Fibroblast of villous mesenchyme (primary cell): ENCODE measurements at regions not wholly inside any gene's neighbourhood (a gene's known extent, or its start where the extent isn't known, plus 50 kb on each side); places are given as distances from the start of the nearest gene placed in this dataset.

Experiments used
- DNase-seq: peaks from one replicate; pipeline ENCODE4 v3.0.0-alpha.2; 2010; ENCODE audit warnings: low read depth
- H3K4me3 ChIP-seq: 2 replicates; pipeline ENCODE4 v1.5.1; 2011; ENCODE audit warnings: low read depth, mild to moderate bottlenecking, low read length
- TF ChIP-seq, protein P1 (sequence below): IDR thresholded peaks from 2 replicates; pipeline ENCODE4 v1.5.1; 2012; ENCODE audit warnings: low read depth, mild to moderate bottlenecking, low read length; ENCODE audit not compliant: insufficient read depth

DNA sequence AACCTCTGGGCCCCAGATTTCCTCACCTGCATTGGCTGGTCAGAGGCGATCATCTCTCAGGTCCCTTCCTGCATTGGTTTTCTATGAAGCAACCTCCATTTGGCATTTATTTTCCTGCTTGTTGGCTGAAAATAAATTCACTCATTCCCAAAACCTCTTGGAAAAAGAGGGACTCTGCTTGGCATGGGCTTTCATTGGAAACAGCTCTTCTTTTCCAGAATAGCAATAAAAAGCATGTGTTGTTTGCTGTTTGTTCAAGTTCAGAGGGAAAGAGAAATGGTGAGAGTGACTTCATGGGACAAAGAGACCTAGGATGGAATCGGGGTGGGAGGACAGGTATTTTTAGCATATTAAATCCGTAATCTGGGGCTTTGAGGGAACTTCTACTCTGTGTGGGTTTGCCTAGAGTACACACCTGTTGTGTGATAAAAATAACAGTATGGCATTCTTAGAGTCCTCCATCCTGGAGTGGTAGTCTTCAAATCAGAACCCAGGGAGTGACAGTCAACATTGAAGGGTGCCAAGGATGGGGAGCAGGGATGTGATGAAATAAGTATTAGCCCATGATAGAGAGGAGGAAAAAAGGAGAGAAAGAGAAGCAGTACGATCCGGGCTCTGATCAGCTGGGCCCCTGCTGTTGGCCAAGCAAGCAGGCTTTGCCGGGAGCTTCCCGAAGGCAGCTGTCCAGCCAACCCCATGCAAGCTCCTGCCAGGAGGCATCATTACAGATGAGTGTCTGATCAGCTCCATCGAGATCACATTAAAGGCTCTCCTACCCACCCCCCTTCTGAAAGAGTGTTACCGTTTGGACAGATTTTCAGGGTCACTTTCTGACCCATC, 131.9 kb upstream of the NFIA start:
- H3K4me3 ChIP-seq, result no peak overlapping the region
- no peak for DNase-seq
- TF ChIP-seq, protein P1, sequence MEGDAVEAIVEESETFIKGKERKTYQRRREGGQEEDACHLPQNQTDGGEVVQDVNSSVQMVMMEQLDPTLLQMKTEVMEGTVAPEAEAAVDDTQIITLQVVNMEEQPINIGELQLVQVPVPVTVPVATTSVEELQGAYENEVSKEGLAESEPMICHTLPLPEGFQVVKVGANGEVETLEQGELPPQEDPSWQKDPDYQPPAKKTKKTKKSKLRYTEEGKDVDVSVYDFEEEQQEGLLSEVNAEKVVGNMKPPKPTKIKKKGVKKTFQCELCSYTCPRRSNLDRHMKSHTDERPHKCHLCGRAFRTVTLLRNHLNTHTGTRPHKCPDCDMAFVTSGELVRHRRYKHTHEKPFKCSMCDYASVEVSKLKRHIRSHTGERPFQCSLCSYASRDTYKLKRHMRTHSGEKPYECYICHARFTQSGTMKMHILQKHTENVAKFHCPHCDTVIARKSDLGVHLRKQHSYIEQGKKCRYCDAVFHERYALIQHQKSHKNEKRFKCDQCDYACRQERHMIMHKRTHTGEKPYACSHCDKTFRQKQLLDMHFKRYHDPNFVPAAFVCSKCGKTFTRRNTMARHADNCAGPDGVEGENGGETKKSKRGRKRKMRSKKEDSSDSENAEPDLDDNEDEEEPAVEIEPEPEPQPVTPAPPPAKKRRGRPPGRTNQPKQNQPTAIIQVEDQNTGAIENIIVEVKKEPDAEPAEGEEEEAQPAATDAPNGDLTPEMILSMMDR, result no peak

DNA sequence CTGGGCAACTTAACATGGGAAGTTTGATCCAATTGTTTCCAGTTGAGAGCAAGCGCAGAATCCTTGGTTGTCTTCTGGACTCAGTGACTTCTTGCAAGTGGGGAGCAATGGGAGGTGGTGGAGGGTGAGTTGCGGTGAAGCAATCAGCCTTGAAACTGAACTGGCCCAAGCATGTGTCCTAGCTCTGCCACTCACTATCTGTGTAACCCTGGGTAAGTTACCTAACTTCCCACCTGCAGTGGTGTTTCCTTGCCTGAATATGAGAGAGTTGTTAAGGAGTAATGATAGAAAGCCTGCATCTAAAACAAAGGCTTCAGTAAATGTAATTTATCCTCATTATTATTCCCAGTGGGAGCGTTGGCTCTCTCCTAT, 132.5 kb upstream of the NFIA start:
- no peak overlapping the region for H3K4me3 ChIP-seq
- TF ChIP-seq, protein P1, result no peak
- no peak for DNase-seq

DNA sequence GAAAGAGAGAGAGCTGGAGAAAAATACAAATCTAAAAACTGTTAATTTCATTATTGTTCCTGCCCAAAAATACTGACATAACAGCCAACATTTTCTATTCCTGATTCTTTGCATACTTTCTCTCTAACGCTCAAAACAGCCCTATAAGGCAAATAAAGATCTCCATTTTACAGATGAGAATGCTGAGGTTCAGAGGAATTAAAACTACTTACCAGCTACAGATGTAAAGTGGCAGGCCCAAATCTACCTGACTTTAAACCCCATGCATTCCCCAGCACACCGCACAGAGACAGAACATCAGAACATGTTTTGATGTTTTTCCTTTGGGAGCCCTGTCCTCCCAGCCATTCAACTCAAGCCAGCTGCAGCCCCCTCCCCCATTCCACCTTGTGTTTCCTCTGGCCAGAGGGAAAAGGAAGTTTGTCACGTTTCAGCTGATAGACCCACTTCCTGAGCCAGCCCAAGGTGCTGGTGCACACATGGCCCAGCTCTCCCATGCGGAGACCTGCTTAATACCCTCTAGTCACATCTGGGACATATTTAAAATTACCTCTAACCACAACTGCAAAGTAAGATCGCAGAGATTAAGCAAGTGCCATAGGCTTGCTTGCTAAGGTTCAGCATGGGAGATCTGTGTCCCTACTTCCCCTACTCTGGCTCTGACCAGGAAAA, 133.1 kb upstream of the NFIA start:
- DNase-seq, result no peak
- TF ChIP-seq, protein P1, result no peak
- no peak overlapping the region for H3K4me3 ChIP-seq

DNA sequence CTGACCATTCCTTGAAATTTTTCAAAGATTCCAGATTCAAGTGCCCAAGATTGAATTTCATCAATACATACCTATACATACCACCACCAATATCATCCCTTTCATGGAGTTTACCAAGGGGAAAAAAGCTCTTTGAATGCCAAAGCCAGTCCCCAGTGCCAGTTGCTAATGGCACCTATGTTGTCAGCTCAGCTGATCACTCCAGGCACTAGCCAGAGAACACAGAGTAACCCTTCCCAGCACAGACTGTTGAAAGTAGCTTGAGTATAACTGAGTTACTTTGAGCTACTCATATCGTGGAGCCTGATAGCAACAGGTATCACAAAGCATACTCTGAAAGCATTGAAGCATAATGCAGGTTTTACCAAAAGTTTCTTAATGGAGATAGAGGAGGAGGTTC, 133.9 kb upstream of the NFIA start:
- DNase-seq, result no peak
- TF ChIP-seq, protein P1, result no peak
- no peak overlapping the region for H3K4me3 ChIP-seq

DNA sequence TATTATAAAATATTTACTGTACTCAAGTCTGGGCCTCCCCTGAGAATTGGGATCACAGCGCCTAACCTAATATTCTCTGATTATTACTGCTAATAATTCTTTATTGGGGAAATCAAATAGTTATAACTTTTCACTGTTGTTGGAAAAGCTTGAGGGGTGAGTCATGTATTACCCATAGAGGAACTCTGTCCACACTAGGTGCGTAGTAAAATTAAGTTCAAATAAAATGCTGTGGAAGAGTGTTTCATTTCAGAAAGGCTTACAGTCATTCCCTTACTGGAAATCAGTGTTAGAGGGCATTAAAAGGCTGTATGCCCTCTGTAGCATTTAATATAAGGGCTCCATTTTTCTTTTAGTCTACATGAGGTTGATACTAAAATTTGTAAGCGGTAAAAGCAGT, 135.0 kb upstream of the NFIA start:
- no peak for DNase-seq
- TF ChIP-seq, protein P1, result no peak
- no peak overlapping the region for H3K4me3 ChIP-seq

DNA sequence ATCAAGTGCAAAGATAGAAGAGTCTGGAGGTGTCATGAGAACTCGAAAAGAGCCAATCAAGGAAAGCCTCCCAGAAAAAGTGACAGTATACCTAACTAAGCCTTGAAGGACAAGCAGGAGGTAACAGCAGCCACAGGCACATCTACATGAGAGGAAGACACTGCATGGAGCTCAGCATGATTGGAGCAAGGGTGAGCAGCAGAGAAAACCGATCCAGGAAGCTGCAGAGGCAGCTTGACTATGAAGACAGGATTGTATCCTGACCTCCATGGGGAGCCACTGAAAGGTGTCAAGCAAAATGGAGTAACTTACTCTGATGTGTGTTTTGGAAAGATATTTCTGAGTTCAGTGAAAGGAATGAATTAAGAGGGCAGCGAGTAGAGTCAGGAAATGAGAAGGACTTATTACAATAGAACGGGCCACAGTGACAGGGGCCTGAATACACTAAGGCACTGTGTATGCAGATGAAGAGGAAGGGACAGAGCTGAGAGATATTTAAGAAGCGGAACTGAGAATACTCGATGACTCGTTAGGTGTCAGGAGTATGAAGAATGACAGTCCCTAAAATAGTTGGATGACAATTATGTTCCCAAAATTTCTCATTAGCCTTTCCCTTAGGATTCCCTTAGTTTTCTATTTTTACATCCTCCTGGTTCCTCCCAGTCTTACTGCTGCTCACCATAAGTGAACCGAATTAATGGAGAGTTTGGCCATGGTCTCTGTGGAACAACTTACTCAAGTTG, 139.3 kb upstream of the NFIA start:
- DNase-seq, result no peak
- H3K4me3 ChIP-seq, result no peak overlapping the region
- TF ChIP-seq, protein P1, result no peak
